GM12878 (cell line): ENCODE measurements at regions not wholly inside any gene's neighbourhood (a gene's known extent, or its start where the extent isn't known, plus 50 kb on each side); places are given as distances from the start of the nearest gene placed in this dataset.

Source experiments
- ATAC-seq: fragments of 200-7000 bp; cut with Tn5 transposase; 3 replicates; pipeline ENCODE4 v1.9.1; 2020; ENCODE audit warnings: mild to moderate bottlenecking, moderate library complexity
- BruUV-seq: library from RNA; stranded (reverse); fragments of 400-500 nt; replicated peaks from 2 replicates; lab custom pipeline; 2021; lab: Mats Ljungman, UMichigan
- CTCF ChIA-PET: fragments of 300-600 bp; sonication (Branson Sonifier 250); formaldehyde crosslinking; extraction: SDS; loops from one replicate; lab custom pipeline; 2021; ENCODE audit warnings: inconsistent platforms; lab: Yijun Ruan, JAX
- POLR2A ChIA-PET: fragments of 350-600 bp; formaldehyde crosslinking; extraction: SDS; loops from one replicate; lab custom pipeline; 2021; ENCODE audit warnings: inconsistent platforms; lab: Charles Lee
- RAD21 ChIA-PET: fragments of 300-600 bp; sonication (Branson Sonifier 250); formaldehyde crosslinking; loops from one replicate; lab custom pipeline; 2023; ENCODE audit warnings: antibody characterized with exemption; ENCODE audit not compliant: unreplicated experiment; lab: Charles Lee
- SMC1A ChIA-PET: fragments of 300-600 bp; sonication (Branson Sonifier 250); formaldehyde crosslinking; loops from one replicate; lab custom pipeline; 2023; ENCODE audit not compliant: unreplicated experiment, uncharacterized antibody; lab: Charles Lee
- DNase-seq: peaks from one replicate; pipeline ENCODE4 v3.0.0-alpha.2; 2011; ENCODE audit warnings: low read depth, low spot score
- FAIRE-seq: peaks from 3 replicates; lab custom pipeline; 2011; peaks lifted over from hg19 to GRCh38; lab: Jason Lieb, UNC
- H2AFZ ChIP-seq: 2 replicates; pipeline ENCODE4 v1.6.0; 2011; ENCODE audit warnings: low read depth, low read length, control low read depth; ENCODE audit not compliant: control insufficient read depth
- H3K27ac ChIP-seq: 2 replicates; pipeline ENCODE4 v1.5.1; 2011; ENCODE audit warnings: control low read depth; ENCODE audit not compliant: control insufficient read depth, insufficient read depth
- H3K27me3 ChIP-seq, 2 experiments: replicated peaks in 1 of 2; 2 replicates each; pipeline versions ENCODE4 v1.6.0 to v1.6.1; 2011; ENCODE audit warnings: low read length in 1 of 2; ENCODE audit not compliant: control insufficient read depth in 2 of 2, insufficient read depth in 2 of 2
- H3K36me3 ChIP-seq, 2 experiments: 2 replicates each; pipeline ENCODE4 v1.5.1; 2011; ENCODE audit warnings: low read length in 1 of 2; ENCODE audit not compliant: control insufficient read depth in 2 of 2, insufficient read depth in 2 of 2
- H3K4me1 ChIP-seq: 2 replicates; pipeline ENCODE4 v1.6.1; 2011; ENCODE audit warnings: mild to moderate bottlenecking, low read length, moderate library complexity, mixed read lengths; ENCODE audit not compliant: control insufficient read depth, insufficient read depth
- H3K4me2 ChIP-seq: 2 replicates; pipeline ENCODE4 v1.6.0; 2011; ENCODE audit warnings: control low read depth; ENCODE audit not compliant: control insufficient read depth, insufficient read depth
- H3K4me3 ChIP-seq: fragments of 200-600 bp; sonication (generic); 2 replicates; pipeline ENCODE4 v1.5.1; 2016
- H3K79me2 ChIP-seq: 2 replicates; pipeline ENCODE4 v1.6.0; 2011; ENCODE audit warnings: low read length; ENCODE audit not compliant: control insufficient read depth, insufficient read depth
- H3K9ac ChIP-seq: 2 replicates; pipeline ENCODE4 v1.8.0; 2011; ENCODE audit warnings: low read length, control low read depth, mixed read lengths; ENCODE audit not compliant: control insufficient read depth, insufficient read depth
- H3K9me3 ChIP-seq: replicated peaks from 3 replicates; pipeline ENCODE4 v1.5.1; 2011; ENCODE audit warnings: mild to moderate bottlenecking, low read length; ENCODE audit not compliant: control insufficient read depth, insufficient read depth
- H4K20me1 ChIP-seq: 2 replicates; pipeline ENCODE4 v1.6.0; 2011; ENCODE audit not compliant: control insufficient read depth, insufficient read depth
- ASH2L ChIP-seq: fragments of 300-600, 200-600 bp; sonication (generic); IDR thresholded peaks from 2 replicates; pipeline ENCODE4 v1.6.1; 2017; ENCODE audit warnings: low read depth, mild to moderate bottlenecking, borderline replicate concordance
- BCL11A ChIP-seq: IDR thresholded peaks from 2 replicates; pipeline ENCODE4 v1.6.1; 2011; ENCODE audit warnings: low read depth, low read length
- CBX5 ChIP-seq: sonication (generic); IDR thresholded peaks from 2 replicates; pipeline ENCODE4 v1.6.1; 2016; ENCODE audit warnings: low read depth, moderate library complexity, mild to moderate bottlenecking, inconsistent platforms
- ETV6 ChIP-seq, 2 experiments: fragments of 450-650 bp in 1 of 2; IDR thresholded peaks in 1 of 2; conservative IDR thresholded peaks in 1 of 2; 2 replicates each; pipeline ENCODE4 v1.6.1; 2014; ENCODE audit warnings: antibody characterized with exemption in 1 of 2, borderline replicate concordance in 1 of 2, low read depth in 1 of 2, mild to moderate bottlenecking in 1 of 2, moderate library complexity in 1 of 2
- HDAC6 ChIP-seq: fragments of 200-600 bp; sonication (generic); IDR thresholded peaks from one replicate; pipeline ENCODE4 v1.8.0; 2017; ENCODE audit warnings: antibody characterized with exemption; ENCODE audit not compliant: unreplicated experiment
- MYB ChIP-seq: fragments of 150-350 bp; IDR thresholded peaks from 2 replicates; pipeline ENCODE4 v1.6.1; 2014; ENCODE audit warnings: mild to moderate bottlenecking, low read depth, low read length, borderline replicate concordance
- RBBP5 ChIP-seq: fragments of 200-600 bp; sonication (generic); conservative IDR thresholded peaks from 2 replicates; pipeline ENCODE4 v1.6.1; 2016
- TARDBP ChIP-seq: IDR thresholded peaks from 2 replicates; pipeline ENCODE4 v1.6.1; 2016; ENCODE audit warnings: borderline replicate concordance
- TCF3 ChIP-seq: IDR thresholded peaks from 2 replicates; pipeline ENCODE4 v1.6.1; 2012; ENCODE audit warnings: low read depth, mild to moderate bottlenecking, low read length, borderline replicate concordance; ENCODE audit not compliant: insufficient read depth
- ZBED1 ChIP-seq: IDR thresholded peaks from 2 replicates; pipeline ENCODE4 v1.6.1; 2016; ENCODE audit warnings: borderline replicate concordance
- ZNF274 ChIP-seq: IDR thresholded peaks from one replicate; pipeline ENCODE4 v1.8.0; 2011; ENCODE audit not compliant: insufficient read length, insufficient read depth
- ZSCAN29 ChIP-seq: fragments of 450-650 bp; IDR thresholded peaks from 2 replicates; pipeline ENCODE4 v1.6.1; 2017; ENCODE audit warnings: mild to moderate bottlenecking, moderate library complexity
- WGBS: methylation state at CpG from one replicate; pipeline ENCODE4 v1.1.6; 2016; ENCODE audit warnings: low lambda C conversion rate; ENCODE audit not compliant: insufficient replicate concordance, insufficient coverage; ENCODE audit errors: missing lambda C conversion rate; 5-methylcytosine and 5-hydroxymethylcytosine counted together
- in situ Hi-C: fragments of 300-500 bp; cut with MboI; formaldehyde crosslinking; loops from 9 replicates; pipeline ENCODE4 v1.14.3; 2018; ENCODE audit warnings: mixed read lengths
- intact Hi-C: fragments of 100-400 bp; cut with micrococcal nuclease; formaldehyde crosslinking; loops from one replicate; pipeline ENCODE4 v1.14.2; 2022; ENCODE audit not compliant: unreplicated experiment
- TF ChIP-seq, protein P1 (sequence below): fragments of 450-650 bp; IDR thresholded peaks from 2 replicates; pipeline ENCODE4 v1.6.1; 2014; ENCODE audit warnings: mild to moderate bottlenecking

- no peak for DNase-seq
These were observed 80.5 kb upstream of the ETV3 start for GRCh38 chr1:157218671-157219070.

More at GRCh38 chr1:157218671-157219070, 80.5 kb upstream of the ETV3 start:
- no peaks in the 10 kb centered on the region for H3K79me2 ChIP-seq
- no peak overlapping the region for H3K4me2 ChIP-seq
- ChIA-PET POLR2A (no interaction called here), SMC1A (interaction anchor here (1.6 kb wide), 1 partner anchor 11 kb away, joined by 8 read pairs; no protein-coding TSS in a partner anchor), RAD21 (no interaction called here), CTCF (no interaction called here)
- BruUV-seq: no TSS peak
- FAIRE-seq (no peak), ATAC-seq (no peak)
- no peaks in the 10 kb centered on the region for H3K4me1 ChIP-seq
- no peaks in the 10 kb centered on the region for H4K20me1 ChIP-seq
- no peaks in the 10 kb centered on the region; the same call in 2 of the 3 replicates for H3K9me3 ChIP-seq
- WGBS: 6% methylated on average over 6 of the region's 6 CpGs
- TF ChIP-seq ETV6 (conservative IDR thresholded peaks at IDR 0.05 in 1 of 2, IDR thresholded peaks at IDR 0.05 in 1 of 2; ENCODE audit: borderline replicate concordance in 1 of 2, low read depth in 1 of 2) (no peak), TCF3 (no peak), TARDBP (no peak), CBX5 (no peak), MYB (no peak), ASH2L (no peak), ZBED1 (no peak), ZNF274 (no peak), RBBP5 (no peak), ZSCAN29 (no peak), BCL11A (no peak), HDAC6 (no peak)
- TF ChIP-seq, protein P1, sequence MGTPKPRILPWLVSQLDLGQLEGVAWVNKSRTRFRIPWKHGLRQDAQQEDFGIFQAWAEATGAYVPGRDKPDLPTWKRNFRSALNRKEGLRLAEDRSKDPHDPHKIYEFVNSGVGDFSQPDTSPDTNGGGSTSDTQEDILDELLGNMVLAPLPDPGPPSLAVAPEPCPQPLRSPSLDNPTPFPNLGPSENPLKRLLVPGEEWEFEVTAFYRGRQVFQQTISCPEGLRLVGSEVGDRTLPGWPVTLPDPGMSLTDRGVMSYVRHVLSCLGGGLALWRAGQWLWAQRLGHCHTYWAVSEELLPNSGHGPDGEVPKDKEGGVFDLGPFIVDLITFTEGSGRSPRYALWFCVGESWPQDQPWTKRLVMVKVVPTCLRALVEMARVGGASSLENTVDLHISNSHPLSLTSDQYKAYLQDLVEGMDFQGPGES: no peak
- no peak overlapping the region for H3K4me3 ChIP-seq
- no peak overlapping the region for H3K27ac ChIP-seq
- H2AFZ ChIP-seq: no peak overlapping the region
- intact Hi-C loops (no loop called here), in situ Hi-C loops (no loop called here)
- no peaks in the 10 kb centered on the region for H3K36me3 ChIP-seq
- peaks cover 0 to 20% of the 10 kb centered on the region in 2 experiments; a peak in 2 of 4 replicates for H3K27me3 ChIP-seq
- no peak overlapping the region for H3K9ac ChIP-seq
